ENCODE measurements at regions not wholly inside any gene's neighbourhood (a gene's known extent, or its start where the extent isn't known, plus 50 kb on each side); places are given as distances from the start of the nearest gene placed in this dataset.

DNA sequence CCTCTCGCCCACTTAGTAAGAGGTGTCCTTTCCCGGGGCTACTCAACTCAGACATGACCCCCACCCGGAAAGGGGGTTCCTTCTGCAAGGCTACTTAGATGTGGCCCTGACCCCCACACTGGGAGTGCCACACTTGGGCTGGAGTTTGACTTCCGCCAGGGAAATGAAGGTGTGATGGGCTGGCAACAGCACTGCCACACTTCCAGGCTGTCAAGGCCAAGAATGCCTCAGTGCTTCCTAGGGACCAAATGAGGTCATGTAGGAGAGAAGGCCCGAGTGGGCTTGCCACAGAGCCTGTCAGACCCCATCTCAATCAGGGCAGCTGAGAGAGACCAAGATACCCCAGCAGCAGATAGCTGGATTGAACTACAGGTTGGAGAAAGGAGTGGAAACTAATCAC is 55.5 kb downstream of the DRD1 start:
- no peak for ATAC-seq
- TF ChIP-seq SNAI2 (CRISPR knock-in tag; IDR thresholded peaks at IDR 0.05) (no peak), BACH2 (CRISPR knock-in tag; IDR thresholded peaks at IDR 0.05; ENCODE audit: borderline replicate concordance) (no peak)

DNA sequence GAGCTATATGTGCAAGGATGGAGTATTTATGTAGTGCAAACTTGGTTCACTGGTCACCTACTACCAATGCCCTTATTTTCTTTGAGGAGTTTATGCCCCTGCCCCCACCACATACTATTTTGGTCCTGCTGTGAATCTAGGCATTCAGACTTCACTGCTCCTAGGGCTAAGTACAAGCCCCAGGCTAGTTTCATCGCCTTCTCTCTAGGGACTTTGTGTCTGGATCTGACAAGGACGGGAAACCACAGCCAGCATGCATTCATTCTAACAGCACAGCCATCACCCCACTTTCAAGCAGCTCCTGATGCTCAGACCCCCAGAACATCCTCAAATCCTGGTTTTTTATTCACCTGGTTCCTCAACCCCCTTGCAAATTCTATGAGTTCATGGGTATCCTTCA is 56.8 kb downstream of the DRD1 start:
- ATAC-seq: no peak
- TF ChIP-seq ZC3H10 (CRISPR knock-in tag; IDR thresholded peaks at IDR 0.05) (no peak), ARNTL (CRISPR knock-in tag; IDR thresholded peaks at IDR 0.05; ENCODE audit: borderline replicate concordance, low read depth) (no peak), GLIS3 (CRISPR knock-in tag; IDR thresholded peaks at IDR 0.05) (no peak), ISL1 (CRISPR knock-in tag; IDR thresholded peaks at IDR 0.05) (no peak), ZNF8 (CRISPR knock-in tag; IDR thresholded peaks at IDR 0.05) (no peak), ZFP30 (CRISPR knock-in tag; IDR thresholded peaks at IDR 0.05) (no peak), TCF4 (CRISPR knock-in tag; IDR thresholded peaks at IDR 0.05; ENCODE audit: borderline replicate concordance) (no peak), ZNF565 (CRISPR knock-in tag; conservative IDR thresholded peaks at IDR 0.05; ENCODE audit: low read depth) (no peak), TOX (CRISPR knock-in tag; IDR thresholded peaks at IDR 0.05; ENCODE audit: borderline replicate concordance) (no peak), OSR1 (CRISPR knock-in tag; IDR thresholded peaks at IDR 0.05) (no peak), PPARA (CRISPR knock-in tag; IDR thresholded peaks at IDR 0.05; ENCODE audit: borderline replicate concordance) (no peak)
- TF ChIP-seq, protein P1, sequence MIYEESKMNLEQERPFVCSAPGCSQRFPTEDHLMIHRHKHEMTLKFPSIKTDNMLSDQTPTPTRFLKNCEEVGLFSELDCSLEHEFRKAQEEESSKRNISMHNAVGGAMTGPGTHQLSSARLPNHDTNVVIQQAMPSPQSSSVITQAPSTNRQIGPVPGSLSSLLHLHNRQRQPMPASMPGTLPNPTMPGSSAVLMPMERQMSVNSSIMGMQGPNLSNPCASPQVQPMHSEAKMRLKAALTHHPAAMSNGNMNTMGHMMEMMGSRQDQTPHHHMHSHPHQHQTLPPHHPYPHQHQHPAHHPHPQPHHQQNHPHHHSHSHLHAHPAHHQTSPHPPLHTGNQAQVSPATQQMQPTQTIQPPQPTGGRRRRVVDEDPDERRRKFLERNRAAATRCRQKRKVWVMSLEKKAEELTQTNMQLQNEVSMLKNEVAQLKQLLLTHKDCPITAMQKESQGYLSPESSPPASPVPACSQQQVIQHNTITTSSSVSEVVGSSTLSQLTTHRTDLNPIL (CRISPR knock-in tag; IDR thresholded peaks at IDR 0.05; ENCODE audit: low read depth): no peak
- TF ChIP-seq, protein P2, sequence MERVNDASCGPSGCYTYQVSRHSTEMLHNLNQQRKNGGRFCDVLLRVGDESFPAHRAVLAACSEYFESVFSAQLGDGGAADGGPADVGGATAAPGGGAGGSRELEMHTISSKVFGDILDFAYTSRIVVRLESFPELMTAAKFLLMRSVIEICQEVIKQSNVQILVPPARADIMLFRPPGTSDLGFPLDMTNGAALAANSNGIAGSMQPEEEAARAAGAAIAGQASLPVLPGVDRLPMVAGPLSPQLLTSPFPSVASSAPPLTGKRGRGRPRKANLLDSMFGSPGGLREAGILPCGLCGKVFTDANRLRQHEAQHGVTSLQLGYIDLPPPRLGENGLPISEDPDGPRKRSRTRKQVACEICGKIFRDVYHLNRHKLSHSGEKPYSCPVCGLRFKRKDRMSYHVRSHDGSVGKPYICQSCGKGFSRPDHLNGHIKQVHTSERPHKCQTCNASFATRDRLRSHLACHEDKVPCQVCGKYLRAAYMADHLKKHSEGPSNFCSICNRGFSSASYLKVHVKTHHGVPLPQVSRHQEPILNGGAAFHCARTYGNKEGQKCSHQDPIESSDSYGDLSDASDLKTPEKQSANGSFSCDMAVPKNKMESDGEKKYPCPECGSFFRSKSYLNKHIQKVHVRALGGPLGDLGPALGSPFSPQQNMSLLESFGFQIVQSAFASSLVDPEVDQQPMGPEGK (CRISPR knock-in tag; IDR thresholded peaks at IDR 0.05; ENCODE audit: borderline replicate concordance): no peak
- TF ChIP-seq, protein P3, sequence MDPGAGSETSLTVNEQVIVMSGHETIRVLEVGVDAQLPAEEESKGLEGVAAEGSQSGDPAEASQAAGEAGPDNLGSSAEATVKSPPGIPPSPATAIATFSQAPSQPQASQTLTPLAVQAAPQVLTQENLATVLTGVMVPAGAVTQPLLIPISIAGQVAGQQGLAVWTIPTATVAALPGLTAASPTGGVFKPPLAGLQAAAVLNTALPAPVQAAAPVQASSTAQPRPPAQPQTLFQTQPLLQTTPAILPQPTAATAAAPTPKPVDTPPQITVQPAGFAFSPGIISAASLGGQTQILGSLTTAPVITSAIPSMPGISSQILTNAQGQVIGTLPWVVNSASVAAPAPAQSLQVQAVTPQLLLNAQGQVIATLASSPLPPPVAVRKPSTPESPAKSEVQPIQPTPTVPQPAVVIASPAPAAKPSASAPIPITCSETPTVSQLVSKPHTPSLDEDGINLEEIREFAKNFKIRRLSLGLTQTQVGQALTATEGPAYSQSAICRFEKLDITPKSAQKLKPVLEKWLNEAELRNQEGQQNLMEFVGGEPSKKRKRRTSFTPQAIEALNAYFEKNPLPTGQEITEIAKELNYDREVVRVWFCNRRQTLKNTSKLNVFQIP (CRISPR knock-in tag; IDR thresholded peaks at IDR 0.05; ENCODE audit: borderline replicate concordance, low read depth): no peak

DNA sequence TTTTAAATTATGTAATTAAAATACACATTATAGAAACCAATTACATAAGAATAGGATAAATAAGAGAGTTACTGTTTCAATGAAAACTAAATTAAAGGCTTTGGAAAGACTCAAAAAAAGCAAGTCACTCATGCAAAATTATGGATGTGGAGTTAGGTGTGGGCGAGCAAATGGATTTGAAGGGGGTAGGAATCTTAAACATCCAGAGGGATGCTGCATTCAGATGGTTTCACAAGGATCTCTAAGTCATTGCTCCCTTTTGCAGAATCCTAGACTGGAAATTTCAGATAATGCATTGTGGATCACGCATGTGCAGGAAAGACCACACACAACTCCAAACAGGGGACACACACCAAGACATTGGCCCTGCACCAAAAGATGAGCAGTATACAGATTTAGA is 57.5 kb downstream of the DRD1 start:
- TF ChIP-seq ARNTL (CRISPR knock-in tag; IDR thresholded peaks at IDR 0.05; ENCODE audit: borderline replicate concordance, low read depth): no peak
- no peak for TF ChIP-seq OSR1 (CRISPR knock-in tag; IDR thresholded peaks at IDR 0.05)
- no peak for ATAC-seq

DNA sequence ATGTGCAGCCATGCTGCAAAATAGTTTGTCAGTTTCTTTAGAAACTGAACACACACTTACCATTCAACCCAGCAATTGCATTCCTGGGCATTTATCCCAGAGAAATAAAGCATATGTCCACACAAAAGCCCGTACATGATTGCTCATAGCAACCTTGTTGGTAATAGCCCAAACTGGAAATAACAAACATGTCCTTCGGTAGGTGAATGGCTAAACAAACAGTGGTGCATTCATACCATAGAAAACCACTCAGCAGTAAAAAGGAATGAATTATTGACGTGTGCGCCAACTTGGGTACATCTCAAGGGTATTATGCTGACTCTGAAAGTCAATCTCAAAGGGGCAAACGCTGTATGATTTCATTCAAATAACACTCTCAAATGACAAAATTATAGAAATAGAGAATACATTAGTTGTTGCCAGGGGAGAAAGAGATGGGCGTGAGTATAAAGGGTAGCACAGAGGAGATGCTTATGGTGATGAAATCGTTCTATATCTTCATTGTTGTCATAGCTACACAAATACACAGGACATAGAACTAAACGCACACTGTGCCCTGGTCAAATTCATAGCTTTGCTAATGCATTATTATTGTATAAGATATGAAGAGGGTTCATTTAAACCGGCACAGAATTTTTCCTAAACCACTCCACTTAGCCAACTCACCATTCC is 58.2 kb downstream of the DRD1 start:
- TF ChIP-seq CSDC2 (CRISPR knock-in tag; IDR thresholded peaks at IDR 0.05) (no peak), PPARA (CRISPR knock-in tag; IDR thresholded peaks at IDR 0.05; ENCODE audit: borderline replicate concordance) (no peak), OSR1 (CRISPR knock-in tag; IDR thresholded peaks at IDR 0.05) (no peak), ZFP3 (CRISPR knock-in tag; IDR thresholded peaks at IDR 0.05) (no peak), ARNTL (CRISPR knock-in tag; IDR thresholded peaks at IDR 0.05; ENCODE audit: borderline replicate concordance, low read depth) (no peak)
- TF ChIP-seq, protein P2 (CRISPR knock-in tag; IDR thresholded peaks at IDR 0.05; ENCODE audit: borderline replicate concordance): no peak
- TF ChIP-seq, protein P4, sequence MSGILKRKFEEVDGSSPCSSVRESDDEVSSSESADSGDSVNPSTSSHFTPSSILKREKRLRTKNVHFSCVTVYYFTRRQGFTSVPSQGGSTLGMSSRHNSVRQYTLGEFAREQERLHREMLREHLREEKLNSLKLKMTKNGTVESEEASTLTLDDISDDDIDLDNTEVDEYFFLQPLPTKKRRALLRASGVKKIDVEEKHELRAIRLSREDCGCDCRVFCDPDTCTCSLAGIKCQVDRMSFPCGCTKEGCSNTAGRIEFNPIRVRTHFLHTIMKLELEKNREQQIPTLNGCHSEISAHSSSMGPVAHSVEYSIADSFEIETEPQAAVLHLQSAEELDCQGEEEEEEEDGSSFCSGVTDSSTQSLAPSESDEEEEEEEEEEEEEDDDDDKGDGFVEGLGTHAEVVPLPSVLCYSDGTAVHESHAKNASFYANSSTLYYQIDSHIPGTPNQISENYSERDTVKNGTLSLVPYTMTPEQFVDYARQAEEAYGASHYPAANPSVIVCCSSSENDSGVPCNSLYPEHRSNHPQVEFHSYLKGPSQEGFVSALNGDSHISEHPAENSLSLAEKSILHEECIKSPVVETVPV (CRISPR knock-in tag; IDR thresholded peaks at IDR 0.05): no peak
- no peak; the same call in 2 of the 3 replicates for ATAC-seq
